Ovary (tissue), 7 donors: ENCODE measurements at regions not wholly inside any gene's neighbourhood (a gene's known extent, or its start where the extent isn't known, plus 50 kb on each side); places are given as distances from the start of the nearest gene placed in this dataset.
A peak's percentile ranks its signal among the peaks of the same experiment; 100 is the strongest.

Source experiments
- DNase-seq, 5 donors: peaks; one replicate each; pipeline ENCODE4 v3.0.0-alpha.2; 2019 to 2020
- H3K27ac ChIP-seq, 2 donors: fragments of 200-600 bp; one replicate each; pipeline versions ENCODE4 v1.5.1 to v1.8.0; 2019 to 2022
- H3K27me3 ChIP-seq: fragments of 200-600 bp; one replicate; pipeline ENCODE4 v1.8.0; 2022
- H3K36me3 ChIP-seq: fragments of 200-600 bp; sonication (generic); one replicate; pipeline ENCODE4 v1.5.1; 2019
- H3K4me1 ChIP-seq: one replicate; pipeline ENCODE4 v1.8.1; 2013; ENCODE audit warnings: mild to moderate bottlenecking, moderate library complexity; ENCODE audit not compliant: insufficient read depth
- H3K4me3 ChIP-seq: fragments of 200-600 bp; sonication (generic); one replicate; pipeline ENCODE4 v1.5.1; 2017
- H3K9me3 ChIP-seq, 2 donors: fragments of 200-600 bp in 1 of 2; sonication (generic) in 1 of 2; one replicate each; pipeline versions ENCODE4 v1.5.1 to v1.8.1; 2013 to 2019; ENCODE audit warnings: mild to moderate bottlenecking in 1 of 2, moderate library complexity in 1 of 2
- EP300 ChIP-seq: sonication (generic); formaldehyde crosslinking; IDR thresholded peaks from one replicate; pipeline ENCODE4 v1.6.1; 2017; ENCODE audit warnings: antibody characterized with exemption
- POLR2A ChIP-seq: fragments of 450-650 bp; IDR thresholded peaks from one replicate; pipeline ENCODE4 v1.6.1; 2017; ENCODE audit warnings: antibody characterized with exemption, mild to moderate bottlenecking, moderate library complexity
- WGBS, 3 donors: extraction: QIAGEN DNeasy Blood & Tissue Kit in 1 of 3; methylation state at CpG; one replicate each; pipeline versions ENCODE4 v1.1.5 to v1.1.7; 2013 to 2017; 5-methylcytosine and 5-hydroxymethylcytosine counted together
- intact Hi-C, 4 donors: fragments of 100-400 bp; cut with DNase I; formaldehyde crosslinking; loops; one replicate each; pipeline versions ENCODE4 v1.11.0 to v1.15.1; 2022 to 2023
- TF ChIP-seq, protein P1 (sequence below), 3 donors: fragments of 450-650 bp in 2 of 3; fragments of 200-600 bp in 1 of 3; IDR thresholded peaks; one replicate each; pipeline versions ENCODE4 v1.5.1 to v1.8.0; 2016 to 2022; ENCODE audit warnings: antibody characterized with exemption in 3 of 3, mild to moderate bottlenecking in 1 of 3
- donor health status: DM: no; HTN: no; CAD: no; lungs with moderate emphysema.
- donor health status: DM: no; HTN: no; CAD: no.
- donor health status: Bipolar disorder and iron deficiency.
- donor health status: DM: no; HTN: no; CAD: no.
- donor health status: DM: yes; HTN: yes; CAD: no.

DNA sequence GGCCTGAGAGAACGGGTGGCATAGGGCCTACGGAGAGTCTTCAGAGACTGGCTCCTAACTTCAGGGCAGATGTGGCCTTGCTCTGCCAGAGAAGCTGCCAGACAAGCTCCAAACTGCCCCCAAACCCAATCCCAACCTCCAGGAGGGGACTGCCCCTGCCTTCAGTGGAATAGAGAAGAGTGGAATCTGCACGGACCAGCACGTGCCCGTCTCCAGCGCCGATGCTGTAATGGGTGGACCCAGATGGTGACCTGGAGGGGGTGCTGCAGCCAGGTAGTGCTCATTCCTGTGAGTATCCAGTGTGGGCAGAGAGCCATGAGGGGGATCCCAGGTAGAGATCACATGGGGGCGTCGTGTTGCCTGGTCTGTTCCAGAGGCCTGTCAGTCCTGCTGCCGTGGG lies 73.2 kb upstream of the NKX1-1 start:
- DNase-seq = peak in 1 of 5 donors; percentile 7
- WGBS, 3 donors = 83 to 89% (median 84%) methylated on average over 10 of the region's 10 CpGs
- no peak for TF ChIP-seq POLR2A
- no peak for TF ChIP-seq EP300
- TF ChIP-seq, protein P1, sequence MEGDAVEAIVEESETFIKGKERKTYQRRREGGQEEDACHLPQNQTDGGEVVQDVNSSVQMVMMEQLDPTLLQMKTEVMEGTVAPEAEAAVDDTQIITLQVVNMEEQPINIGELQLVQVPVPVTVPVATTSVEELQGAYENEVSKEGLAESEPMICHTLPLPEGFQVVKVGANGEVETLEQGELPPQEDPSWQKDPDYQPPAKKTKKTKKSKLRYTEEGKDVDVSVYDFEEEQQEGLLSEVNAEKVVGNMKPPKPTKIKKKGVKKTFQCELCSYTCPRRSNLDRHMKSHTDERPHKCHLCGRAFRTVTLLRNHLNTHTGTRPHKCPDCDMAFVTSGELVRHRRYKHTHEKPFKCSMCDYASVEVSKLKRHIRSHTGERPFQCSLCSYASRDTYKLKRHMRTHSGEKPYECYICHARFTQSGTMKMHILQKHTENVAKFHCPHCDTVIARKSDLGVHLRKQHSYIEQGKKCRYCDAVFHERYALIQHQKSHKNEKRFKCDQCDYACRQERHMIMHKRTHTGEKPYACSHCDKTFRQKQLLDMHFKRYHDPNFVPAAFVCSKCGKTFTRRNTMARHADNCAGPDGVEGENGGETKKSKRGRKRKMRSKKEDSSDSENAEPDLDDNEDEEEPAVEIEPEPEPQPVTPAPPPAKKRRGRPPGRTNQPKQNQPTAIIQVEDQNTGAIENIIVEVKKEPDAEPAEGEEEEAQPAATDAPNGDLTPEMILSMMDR (IDR thresholded peaks at IDR 0.05) = no peak

DNA sequence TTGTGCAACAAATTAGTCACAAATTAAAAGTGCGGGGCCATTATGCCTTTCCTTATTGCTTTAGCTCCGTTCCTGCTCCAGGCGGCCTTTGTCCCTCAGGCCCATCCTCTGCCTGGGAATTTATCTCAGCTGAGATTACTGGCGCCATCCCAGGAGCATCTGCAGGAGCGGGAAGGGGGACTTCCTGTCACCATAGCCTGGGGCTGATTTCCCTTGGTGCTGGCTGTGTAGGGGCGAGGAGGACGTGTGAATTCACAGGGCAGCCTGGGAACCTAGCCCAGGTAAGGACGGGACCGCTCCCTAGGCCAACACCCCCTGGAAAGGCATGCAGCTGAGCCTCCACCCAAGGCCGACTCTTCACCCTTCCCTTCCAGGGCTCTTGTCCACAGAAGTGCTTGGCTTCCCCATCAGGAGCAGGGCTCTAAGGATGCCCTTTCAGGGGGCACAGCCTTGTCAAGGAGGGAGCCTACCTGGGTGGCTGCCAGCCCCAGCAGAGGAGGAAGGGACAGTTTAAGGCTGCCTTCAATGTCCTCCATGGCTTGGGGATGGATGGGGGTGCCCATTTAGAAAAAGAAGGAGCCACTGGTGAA lies 72.6 kb upstream of the NKX1-1 start:
- WGBS, 3 donors = 31 to 57% (median 38%) methylated on average over 10 of the region's 10 CpGs
- Histone ChIP-seq H3K27ac (no peak overlapping the region), H3K27me3 (no peaks in the 10 kb centered on the region), H3K36me3 (no peaks in the 10 kb centered on the region), H3K4me1 (no peaks in the 10 kb centered on the region), H3K9me3 (peaks cover 0 to 5% of the 10 kb centered on the region in 2 donors), H3K4me3 (no peak overlapping the region)
- no peak for DNase-seq
- intact Hi-C loops = no loop called here
- no peak for TF ChIP-seq POLR2A
- TF ChIP-seq, protein P1 (IDR thresholded peaks at IDR 0.05) = no peak
- TF ChIP-seq EP300 = no peak

More for the DNA sequence above, 73.2 kb upstream of the NKX1-1 start:
- intact Hi-C loops = no loop called here
- H3K4me1 ChIP-seq = no peaks in the 10 kb centered on the region
- H3K4me3 ChIP-seq = no peak overlapping the region
- no peak overlapping the region for H3K27ac ChIP-seq
- peaks cover 0 to 5% of the 10 kb centered on the region in 2 donors for H3K9me3 ChIP-seq
- H3K27me3 ChIP-seq = no peaks in the 10 kb centered on the region
- no peaks in the 10 kb centered on the region for H3K36me3 ChIP-seq

DNA sequence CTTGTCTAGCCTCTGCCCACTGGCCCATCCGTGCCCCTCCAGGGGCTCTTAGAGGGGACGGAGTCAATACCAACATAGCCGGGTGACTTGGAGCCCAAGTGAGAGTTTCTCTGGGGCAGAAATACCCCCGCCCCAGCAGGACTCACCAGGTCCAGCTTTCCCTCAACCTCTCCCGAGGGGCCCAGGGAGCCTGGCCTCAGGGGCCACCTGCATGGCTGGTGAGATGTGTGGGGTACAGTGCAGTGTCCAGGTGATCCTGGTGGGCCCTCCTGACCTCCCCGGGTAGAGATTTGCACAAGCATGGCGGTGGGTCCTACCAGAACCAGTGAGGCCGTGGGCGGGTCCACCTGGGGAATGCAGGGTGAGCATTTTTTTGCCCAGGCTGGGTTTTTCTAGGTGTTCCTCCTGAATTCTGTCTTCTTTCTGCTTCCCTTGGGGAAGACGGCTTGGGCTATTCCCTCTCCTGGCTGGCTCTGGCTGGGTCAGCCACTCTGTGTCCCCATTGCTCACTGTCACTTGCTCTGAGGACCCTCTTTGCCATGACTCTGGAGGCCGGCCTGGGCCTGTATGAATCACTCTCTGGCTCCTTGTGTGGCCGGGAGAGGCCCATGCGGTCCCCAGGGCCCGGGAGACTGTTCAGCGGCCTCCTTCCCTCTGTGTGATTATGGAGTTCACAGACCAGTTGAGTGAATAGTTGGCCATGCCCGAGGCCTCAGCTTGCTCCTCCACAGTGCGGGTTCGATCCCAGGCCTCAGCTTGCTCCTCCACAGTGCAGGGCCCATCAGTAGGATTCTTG lies 71.0 kb upstream of the NKX1-1 start:
- Histone ChIP-seq H3K27ac (no peak overlapping the region), H3K4me3 (no peak overlapping the region), H3K27me3 (no peaks in the 10 kb centered on the region), H3K9me3 (peaks cover 0 to 5% of the 10 kb centered on the region in 2 donors), H3K4me1 (no peaks in the 10 kb centered on the region), H3K36me3 (no peaks in the 10 kb centered on the region)
- peak in 1 of 5 donors; percentile 17 for DNase-seq
- 86 to 88% (median 86%) methylated on average over 18 of the region's 18 CpGs for WGBS, 3 donors
- intact Hi-C loops = no loop called here
- TF ChIP-seq EP300 (no peak), POLR2A (no peak)
- TF ChIP-seq, protein P1 (IDR thresholded peaks at IDR 0.05) = no peak

DNA sequence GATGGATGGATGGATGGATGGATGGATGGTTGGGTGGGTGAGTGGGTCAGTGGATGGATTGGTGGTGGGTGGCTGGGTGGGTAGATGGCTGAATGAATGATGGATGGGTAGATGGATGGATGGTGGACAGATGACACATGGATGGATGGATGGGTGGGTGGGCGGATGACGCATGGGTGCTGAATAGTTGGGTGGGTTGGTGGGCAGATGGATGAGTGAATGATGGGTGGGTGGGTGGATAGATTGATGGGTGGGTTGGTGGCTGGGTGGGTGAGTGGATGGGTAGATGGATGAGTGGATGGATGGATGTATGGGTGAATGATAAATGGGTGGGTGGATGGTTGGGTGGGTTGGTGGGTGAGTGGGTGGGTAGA lies 69.9 kb upstream of the NKX1-1 start:
- no peak for DNase-seq
- H3K4me3 ChIP-seq = no peak overlapping the region
- WGBS, 3 donors = 97 to 100% (median 99%) methylated on average over 2 of the region's 2 CpGs
- no peaks in the 10 kb centered on the region for H3K36me3 ChIP-seq
- intact Hi-C loops = no loop called here
- no peaks in the 10 kb centered on the region for H3K4me1 ChIP-seq
- no peak overlapping the region for H3K27ac ChIP-seq
- peaks cover 0 to 5% of the 10 kb centered on the region in 2 donors for H3K9me3 ChIP-seq
- TF ChIP-seq EP300 = no peak
- no peak for TF ChIP-seq POLR2A
- TF ChIP-seq, protein P1 (IDR thresholded peaks at IDR 0.05) = no peak
- no peaks in the 10 kb centered on the region for H3K27me3 ChIP-seq
